Tibial nerve (tissue), 4 donors: ENCODE measurements at regions not wholly inside any gene's neighbourhood (a gene's known extent, or its start where the extent isn't known, plus 50 kb on each side); places are given as distances from the start of the nearest gene placed in this dataset.

Experiments
- CTCF ChIP-seq, 5 experiments: fragments of 200-600 bp in 3 of 5; fragments of 450-650 bp in 2 of 5; sonication (generic) in 3 of 5; IDR thresholded peaks; one replicate each; pipeline ENCODE4 v1.5.1; 2016 to 2019; ENCODE audit warnings: antibody characterized with exemption in 5 of 5, mild to moderate bottlenecking in 3 of 5, moderate library complexity in 2 of 5
- EP300 ChIP-seq, 2 donors: sonication (generic); formaldehyde crosslinking; IDR thresholded peaks; one replicate each; pipeline ENCODE4 v1.6.1; 2017; ENCODE audit warnings: antibody characterized with exemption in 2 of 2, mild to moderate bottlenecking in 1 of 2
- POLR2A ChIP-seq, 2 donors: fragments of 450-650 bp; IDR thresholded peaks; one replicate each; pipeline ENCODE4 v1.6.1; 2017; ENCODE audit warnings: antibody characterized with exemption in 2 of 2, mild to moderate bottlenecking in 2 of 2, moderate library complexity in 2 of 2

GRCh38 chr10:2893991-2894390 is 173.4 kb upstream of the PFKP start:
- no peak for TF ChIP-seq POLR2A (IDR thresholded peaks at IDR 0.05)
- TF ChIP-seq CTCF (IDR thresholded peaks at IDR 0.05): no peak
- TF ChIP-seq EP300 (IDR thresholded peaks at IDR 0.05): no peak
